Endodermal cell (in vitro differentiated cells): ENCODE measurements at regions not wholly inside any gene's neighbourhood (a gene's known extent, or its start where the extent isn't known, plus 50 kb on each side); places are given as distances from the start of the nearest gene placed in this dataset.
"Not testable (repeated sequence)": the region's sequence is repeated elsewhere in the genome, so short reads cannot be mapped to it uniquely, and the experiment has no call there.

Experiments
- DNase-seq: peaks from one replicate; pipeline ENCODE4 v3.0.0-alpha.2; 2017
- H3K27ac ChIP-seq: 2 replicates; pipeline ENCODE4 v1.5.1; 2013; ENCODE audit warnings: mild to moderate bottlenecking, low read depth, low read length, moderate library complexity
- H3K27me3 ChIP-seq: 2 replicates; pipeline ENCODE4 v1.6.1; 2013; ENCODE audit warnings: mild to moderate bottlenecking, low read length, moderate library complexity; ENCODE audit not compliant: insufficient read depth, control insufficient read depth, poor library complexity, severe bottlenecking
- H3K36me3 ChIP-seq: 2 replicates; pipeline ENCODE4 v1.7.0; 2013; ENCODE audit warnings: mild to moderate bottlenecking, low read length, moderate library complexity; ENCODE audit not compliant: control insufficient read depth, insufficient read depth
- H3K4me1 ChIP-seq: one replicate; pipeline ENCODE4 v1.7.0; 2013; ENCODE audit warnings: low read length; ENCODE audit not compliant: control insufficient read depth, insufficient read depth
- H3K4me3 ChIP-seq: 2 replicates; pipeline ENCODE4 v1.5.1; 2013; ENCODE audit warnings: mild to moderate bottlenecking, low read length, moderate library complexity
- H3K9ac ChIP-seq: 2 replicates; pipeline ENCODE4 v1.6.1; 2013; ENCODE audit warnings: mild to moderate bottlenecking, low read length, moderate library complexity; ENCODE audit not compliant: poor library complexity, severe bottlenecking; ENCODE audit errors: extremely low read depth
- H3K9me3 ChIP-seq: 2 replicates; pipeline ENCODE4 v1.6.1; 2013; ENCODE audit warnings: mild to moderate bottlenecking, low read length, moderate library complexity; ENCODE audit not compliant: control insufficient read depth
- H3K27ac Mint-ChIP-seq: 2 replicates; pipeline ENCODE4 v1.8.0; 2020; ENCODE audit warnings: mixed read lengths
- H3K27me3 Mint-ChIP-seq: 2 replicates; pipeline ENCODE4 v1.8.0; 2021; ENCODE audit warnings: mild to moderate bottlenecking, mixed read lengths; ENCODE audit not compliant: insufficient read depth
- H3K36me3 Mint-ChIP-seq: 2 replicates; pipeline ENCODE4 v1.8.0; 2020; ENCODE audit warnings: low read depth, mixed read lengths
- H3K4me1 Mint-ChIP-seq: 2 replicates; pipeline ENCODE4 v1.8.0; 2020; ENCODE audit warnings: mixed read lengths
- H3K4me3 Mint-ChIP-seq: 2 replicates; pipeline ENCODE4 v1.8.0; 2020; ENCODE audit warnings: mild to moderate bottlenecking, moderate library complexity, mixed read lengths
- H3K9me3 Mint-ChIP-seq: 2 replicates; pipeline ENCODE4 v1.8.0; 2020; ENCODE audit warnings: mild to moderate bottlenecking, mixed read lengths
- WGBS, 2 experiments: methylation state at CpG; one replicate each; pipeline versions ENCODE4 v1.1.5 to v1.1.7; 2013; ENCODE audit warnings: missing lambda C conversion rate in 2 of 2, mixed read lengths in 1 of 2; ENCODE audit not compliant: insufficient coverage in 1 of 2, insufficient read length in 1 of 2; 5-methylcytosine and 5-hydroxymethylcytosine counted together
- TF ChIP-seq, protein P1 (sequence below): fragments of 200-600 bp; sonication (generic); conservative IDR thresholded peaks from 2 replicates; pipeline ENCODE4 v1.5.0; 2021; ENCODE audit warnings: antibody characterized with exemption, mild to moderate bottlenecking

DNA sequence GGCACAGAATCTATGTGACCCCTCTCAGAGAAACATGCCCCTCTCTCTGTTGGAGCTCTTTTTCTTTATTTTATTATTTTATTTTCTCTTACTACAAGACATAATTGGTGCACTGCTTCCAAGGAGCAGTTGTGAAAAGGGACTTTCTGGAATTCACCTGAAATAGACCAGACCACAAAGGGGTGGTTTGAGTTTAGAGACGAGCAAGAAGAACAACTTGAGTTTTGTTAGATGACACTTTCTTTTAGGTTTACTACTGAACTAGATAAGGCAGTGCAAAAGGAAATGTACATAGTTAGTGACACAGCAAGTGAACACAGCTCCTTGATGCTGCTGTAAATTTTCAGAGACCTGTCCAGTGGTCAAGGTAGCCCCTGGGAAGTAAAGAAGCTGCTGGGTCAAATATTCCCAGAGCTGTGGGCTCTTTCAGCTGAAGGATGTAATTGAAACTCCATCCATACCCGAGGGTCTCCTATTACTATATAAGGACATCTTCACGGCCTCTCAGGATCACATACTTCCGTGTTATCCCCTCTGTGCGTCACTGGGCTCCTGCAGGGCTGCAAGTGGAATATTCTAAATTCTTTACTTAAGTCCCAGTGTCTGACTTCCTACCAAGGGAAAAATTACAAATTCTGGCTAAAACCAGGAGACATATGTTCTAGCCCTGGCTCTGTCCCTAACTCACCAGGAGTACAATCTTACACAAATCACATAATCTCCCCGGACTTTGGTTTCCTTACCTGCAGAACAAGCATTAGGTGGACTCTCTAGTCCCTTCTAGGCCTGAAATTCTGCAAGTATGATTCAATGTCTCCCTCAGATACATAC lies 69.1 kb upstream of the ADTRP start:
- Histone ChIP-seq H3K9me3 (no peaks in the 10 kb centered on the region), H3K4me3 (no peak overlapping the region), H3K9ac (no peak overlapping the region), H3K27me3 (no peaks in the 10 kb centered on the region), H3K36me3 (no peaks in the 10 kb centered on the region), H3K4me1 (no peaks in the 10 kb centered on the region), H3K27ac (no peak overlapping the region)
- Mint-ChIP-seq H3K36me3 (no peaks in the 10 kb centered on the region), H3K27ac (no peak overlapping the region), H3K4me3 (no peak overlapping the region), H3K27me3 (no peaks in the 10 kb centered on the region), H3K4me1 (no peaks in the 10 kb centered on the region), H3K9me3 (no peaks in the 10 kb centered on the region)
- TF ChIP-seq, protein P1, sequence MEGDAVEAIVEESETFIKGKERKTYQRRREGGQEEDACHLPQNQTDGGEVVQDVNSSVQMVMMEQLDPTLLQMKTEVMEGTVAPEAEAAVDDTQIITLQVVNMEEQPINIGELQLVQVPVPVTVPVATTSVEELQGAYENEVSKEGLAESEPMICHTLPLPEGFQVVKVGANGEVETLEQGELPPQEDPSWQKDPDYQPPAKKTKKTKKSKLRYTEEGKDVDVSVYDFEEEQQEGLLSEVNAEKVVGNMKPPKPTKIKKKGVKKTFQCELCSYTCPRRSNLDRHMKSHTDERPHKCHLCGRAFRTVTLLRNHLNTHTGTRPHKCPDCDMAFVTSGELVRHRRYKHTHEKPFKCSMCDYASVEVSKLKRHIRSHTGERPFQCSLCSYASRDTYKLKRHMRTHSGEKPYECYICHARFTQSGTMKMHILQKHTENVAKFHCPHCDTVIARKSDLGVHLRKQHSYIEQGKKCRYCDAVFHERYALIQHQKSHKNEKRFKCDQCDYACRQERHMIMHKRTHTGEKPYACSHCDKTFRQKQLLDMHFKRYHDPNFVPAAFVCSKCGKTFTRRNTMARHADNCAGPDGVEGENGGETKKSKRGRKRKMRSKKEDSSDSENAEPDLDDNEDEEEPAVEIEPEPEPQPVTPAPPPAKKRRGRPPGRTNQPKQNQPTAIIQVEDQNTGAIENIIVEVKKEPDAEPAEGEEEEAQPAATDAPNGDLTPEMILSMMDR, result no peak
- 65 to 84% methylated on average over 5 to 6 of the region's 6 CpGs for WGBS, 2 experiments
- DNase-seq, result no peak

DNA sequence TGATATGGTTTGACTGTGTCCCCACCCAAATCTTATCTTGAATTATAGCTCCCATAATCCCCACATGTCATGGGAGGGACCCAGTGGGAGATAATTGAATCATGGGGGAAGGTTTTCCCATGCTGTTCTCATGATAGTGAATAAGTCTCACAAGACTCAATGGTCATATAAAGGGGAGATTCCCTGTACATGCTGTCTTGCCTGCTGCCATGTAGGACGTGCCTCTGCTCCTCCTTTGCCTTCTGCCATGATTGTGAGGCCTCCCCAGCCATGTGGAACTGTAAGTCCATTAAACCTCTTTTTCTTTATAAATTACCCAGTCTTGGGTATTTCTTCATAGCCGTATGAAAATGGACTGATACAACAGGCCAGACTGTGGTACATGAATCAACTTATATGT lies 68.5 kb upstream of the ADTRP start:
- not testable (repeated sequence) for H3K27me3 ChIP-seq, H3K27ac ChIP-seq
- WGBS, 2 experiments, result 94 to 100% methylated on average over 1 to 2 of the region's 2 CpGs

DNA sequence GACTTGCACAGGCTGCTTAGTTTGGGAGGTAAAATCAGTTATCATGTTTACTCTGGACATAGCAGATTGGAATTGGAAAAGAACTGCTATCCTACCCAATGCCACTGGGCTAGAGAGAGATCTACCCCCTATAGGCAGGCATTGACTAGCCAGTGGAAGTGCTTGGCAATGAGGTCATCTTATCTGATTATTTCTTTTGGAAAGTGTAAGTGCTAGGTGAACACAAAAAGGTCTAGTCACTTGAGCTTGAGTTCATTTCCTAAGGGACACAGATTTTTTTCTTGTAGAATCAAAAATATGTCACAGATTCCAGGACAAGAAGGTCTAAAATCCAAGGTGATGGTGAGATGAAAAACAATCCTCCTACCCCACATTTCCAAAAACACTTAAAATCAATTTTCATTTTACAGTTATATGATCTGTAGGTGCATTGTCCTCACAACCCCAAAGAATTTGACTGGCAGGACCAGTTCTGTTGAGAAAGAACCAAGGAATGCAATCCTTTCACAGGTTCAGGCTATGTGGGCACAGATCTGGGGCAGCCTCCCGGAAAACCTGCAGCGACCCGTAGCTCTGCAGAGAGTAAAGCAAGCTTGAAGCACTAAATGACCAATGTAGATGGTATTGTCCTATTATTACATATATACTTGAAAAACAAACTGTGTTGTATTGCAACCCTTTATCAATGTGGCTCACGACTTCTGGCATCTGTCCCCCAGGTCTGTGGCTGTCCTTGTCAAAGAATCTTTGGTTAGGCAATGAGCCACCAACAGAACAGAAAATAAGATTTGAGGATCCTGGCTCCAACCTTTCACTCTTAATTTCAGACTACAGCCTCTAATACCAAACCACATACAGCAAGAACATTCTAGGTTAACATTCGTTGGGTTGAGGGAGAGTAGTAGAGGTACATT lies 67.3 kb upstream of the ADTRP start:
- Histone ChIP-seq H3K4me3 (no peak overlapping the region), H3K36me3 (no peaks in the 10 kb centered on the region), H3K4me1 (no peaks in the 10 kb centered on the region), H3K27ac (no peak overlapping the region), H3K9me3 (no peaks in the 10 kb centered on the region), H3K27me3 (no peaks in the 10 kb centered on the region), H3K9ac (no peak overlapping the region)
- no peak overlapping the region for H3K27ac Mint-ChIP-seq
- peaks cover 3% of the 10 kb centered on the region for H3K9me3 Mint-ChIP-seq
- TF ChIP-seq, protein P1, result no peak
- no peak overlapping the region for H3K4me3 Mint-ChIP-seq
- H3K4me1 Mint-ChIP-seq, result no peaks in the 10 kb centered on the region
- no peak for DNase-seq
- no peaks in the 10 kb centered on the region for H3K27me3 Mint-ChIP-seq
- 94% methylated on average over 5 of the region's 5 CpGs; no CpG with 5 or more reads in 1 of the 2 experiments for WGBS, 2 experiments
- H3K36me3 Mint-ChIP-seq, result no peaks in the 10 kb centered on the region

More for the DNA sequence above, 68.5 kb upstream of the ADTRP start:
- not testable (repeated sequence) for H3K9ac ChIP-seq, H3K4me1 Mint-ChIP-seq, DNase-seq, H3K36me3 Mint-ChIP-seq, H3K4me3 Mint-ChIP-seq, H3K36me3 ChIP-seq, H3K27me3 Mint-ChIP-seq, H3K9me3 ChIP-seq, H3K4me1 ChIP-seq, H3K27ac Mint-ChIP-seq, H3K9me3 Mint-ChIP-seq, H3K4me3 ChIP-seq

DNA sequence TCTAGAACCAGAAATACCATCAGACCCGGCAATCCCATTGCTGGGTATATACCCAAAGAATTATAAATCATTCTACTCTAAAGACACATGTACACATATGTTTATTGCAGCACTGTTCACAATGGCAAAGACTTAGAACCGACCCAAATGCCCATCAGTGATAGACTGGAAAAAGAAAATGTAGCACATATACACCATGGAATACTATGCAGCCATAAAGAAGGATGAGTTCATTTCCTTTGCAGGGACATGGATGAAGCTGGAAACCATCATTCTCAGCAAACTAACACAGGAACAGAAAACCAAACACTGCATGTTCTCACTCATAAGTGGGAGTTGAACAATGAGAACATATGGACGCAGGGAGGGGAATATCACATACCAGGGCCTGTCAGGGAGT lies 64.2 kb upstream of the ADTRP start:
- H3K27me3 Mint-ChIP-seq, H3K27me3 ChIP-seq, H3K4me1 ChIP-seq, H3K9me3 ChIP-seq, H3K36me3 ChIP-seq, H3K27ac ChIP-seq, DNase-seq, H3K4me3 ChIP-seq, H3K27ac Mint-ChIP-seq, H3K4me1 Mint-ChIP-seq, H3K36me3 Mint-ChIP-seq, H3K9ac ChIP-seq, H3K4me3 Mint-ChIP-seq: not testable (repeated sequence)
- peaks cover 18% of the 10 kb centered on the region for H3K9me3 Mint-ChIP-seq
- 80 to 90% methylated on average over 1 to 3 of the region's 3 CpGs for WGBS, 2 experiments
